Neural crest cell (in vitro differentiated cells): ENCODE measurements at regions not wholly inside any gene's neighbourhood (a gene's known extent, or its start where the extent isn't known, plus 50 kb on each side); places are given as distances from the start of the nearest gene placed in this dataset.

Experiments
- DNase-seq: peaks from one replicate; pipeline ENCODE4 v3.0.0; 2021; ENCODE audit warnings: low read depth, mixed read lengths, low spot score
- H3K27ac Mint-ChIP-seq: one replicate; pipeline ENCODE4 v1.8.0; 2021; ENCODE audit warnings: mild to moderate bottlenecking, mixed read lengths; ENCODE audit not compliant: unreplicated experiment
- H3K27me3 Mint-ChIP-seq: 2 replicates; pipeline ENCODE4 v1.8.0; 2021; ENCODE audit warnings: low read depth, mild to moderate bottlenecking, mixed read lengths
- H3K36me3 Mint-ChIP-seq: 2 replicates; pipeline ENCODE4 v1.8.0; 2021; ENCODE audit warnings: low read depth, mild to moderate bottlenecking, mixed read lengths
- H3K4me1 Mint-ChIP-seq: 2 replicates; pipeline ENCODE4 v1.8.0; 2021; ENCODE audit warnings: mixed read lengths
- H3K4me3 Mint-ChIP-seq: one replicate; pipeline ENCODE4 v1.8.0; 2021; ENCODE audit warnings: mild to moderate bottlenecking, mixed read lengths
- H3K9me3 Mint-ChIP-seq: 2 replicates; pipeline ENCODE4 v1.8.0; 2021; ENCODE audit warnings: mixed read lengths
- CTCF ChIP-seq: fragments of 200-600 bp; sonication (generic); conservative IDR thresholded peaks from 2 replicates; pipeline ENCODE4 v1.5.0; 2021; ENCODE audit warnings: antibody characterized with exemption, mild to moderate bottlenecking

- Mint-ChIP-seq H3K9me3 (no peaks in the 10 kb centered on the region), H3K27ac (no peak overlapping the region), H3K27me3 (no peaks in the 10 kb centered on the region), H3K36me3 (no peaks in the 10 kb centered on the region), H3K4me1 (no peaks in the 10 kb centered on the region), H3K4me3 (no peak overlapping the region)
- DNase-seq, result no peak
- no peak for TF ChIP-seq CTCF
Measured at GRCh38 chr6:126907312-126907711, 211.2 kb upstream of the RSPO3 start.

GRCh38 chr6:126907996-126908395 lies 210.5 kb upstream of the RSPO3 start:
- H3K36me3 Mint-ChIP-seq, result no peaks in the 10 kb centered on the region
- H3K27ac Mint-ChIP-seq, result no peak overlapping the region
- no peak for DNase-seq

GRCh38 chr6:126909493-126909892 lies 209.0 kb upstream of the RSPO3 start:
- H3K4me1 Mint-ChIP-seq, result no peaks in the 10 kb centered on the region
- no peak overlapping the region for H3K4me3 Mint-ChIP-seq
- no peak for TF ChIP-seq CTCF
- H3K36me3 Mint-ChIP-seq, result no peaks in the 10 kb centered on the region
- no peaks in the 10 kb centered on the region for H3K27me3 Mint-ChIP-seq
- DNase-seq, result no peak
- no peaks in the 10 kb centered on the region for H3K9me3 Mint-ChIP-seq
- no peak overlapping the region for H3K27ac Mint-ChIP-seq

More at GRCh38 chr6:126907996-126908395, 210.5 kb upstream of the RSPO3 start:
- Mint-ChIP-seq H3K4me1 (no peaks in the 10 kb centered on the region), H3K9me3 (no peaks in the 10 kb centered on the region), H3K27me3 (no peaks in the 10 kb centered on the region), H3K4me3 (no peak overlapping the region)
- TF ChIP-seq CTCF, result no peak

GRCh38 chr6:126913651-126914050 lies 204.8 kb upstream of the RSPO3 start:
- TF ChIP-seq CTCF, result no peak
- Mint-ChIP-seq H3K4me1 (no peaks in the 10 kb centered on the region), H3K36me3 (no peaks in the 10 kb centered on the region), H3K4me3 (no peak overlapping the region), H3K9me3 (no peaks in the 10 kb centered on the region), H3K27me3 (no peaks in the 10 kb centered on the region), H3K27ac (no peak overlapping the region)
- no peak for DNase-seq

- no peak for DNase-seq
- Mint-ChIP-seq H3K36me3 (no peaks in the 10 kb centered on the region), H3K9me3 (no peaks in the 10 kb centered on the region), H3K27ac (no peak overlapping the region), H3K4me1 (no peaks in the 10 kb centered on the region), H3K27me3 (no peaks in the 10 kb centered on the region), H3K4me3 (no peak overlapping the region)
- no peak for TF ChIP-seq CTCF
Measured at GRCh38 chr6:126914172-126914571, 204.3 kb upstream of the RSPO3 start.

- Mint-ChIP-seq H3K4me1 (no peaks in the 10 kb centered on the region), H3K27ac (no peak overlapping the region), H3K4me3 (no peak overlapping the region), H3K9me3 (no peaks in the 10 kb centered on the region), H3K36me3 (no peaks in the 10 kb centered on the region), H3K27me3 (no peaks in the 10 kb centered on the region)
- no peak for TF ChIP-seq CTCF
- no peak for DNase-seq
Measured at GRCh38 chr6:126914801-126915200, 203.7 kb upstream of the RSPO3 start.
